ENCODE measurements at regions not wholly inside any gene's neighbourhood (a gene's known extent, or its start where the extent isn't known, plus 50 kb on each side); places are given as distances from the start of the nearest gene placed in this dataset.

- in situ Hi-C loops (cut with MboI; ENCODE audit: low pct_unique_long_range_greater_than_20kb, low sequenced_read_pairs): no loop called here
- no peak for DNase-seq
Observed at GRCh38 chr21:15148437-15148836, 83.6 kb upstream of the NRIP1 start.

GRCh38 chr21:15149600-15150224 is 84.9 kb upstream of the NRIP1 start:
- in situ Hi-C loops (cut with MboI; ENCODE audit: low pct_unique_long_range_greater_than_20kb, low sequenced_read_pairs): no loop called here
- DNase-seq: no peak

GRCh38 chr21:15151385-15152103 is 86.7 kb upstream of the NRIP1 start:
- in situ Hi-C loops (cut with MboI; ENCODE audit: low pct_unique_long_range_greater_than_20kb, low sequenced_read_pairs): no loop called here
- DNase-seq: no peak

- in situ Hi-C loops (cut with MboI; ENCODE audit: low pct_unique_long_range_greater_than_20kb, low sequenced_read_pairs): no loop called here
Observed at GRCh38 chr21:15152591-15152990, 87.8 kb upstream of the NRIP1 start.

GRCh38 chr21:15159382-15160020 is 94.7 kb upstream of the NRIP1 start:
- DNase-seq: no peak
- in situ Hi-C loops (cut with MboI; ENCODE audit: low pct_unique_long_range_greater_than_20kb, low sequenced_read_pairs): no loop called here

More at GRCh38 chr21:15152591-15152990, 87.8 kb upstream of the NRIP1 start:
- peak; percentile 11 for DNase-seq

GRCh38 chr21:15160136-15160535 is 95.3 kb upstream of the NRIP1 start:
- no peak for DNase-seq
- in situ Hi-C loops (cut with MboI; ENCODE audit: low pct_unique_long_range_greater_than_20kb, low sequenced_read_pairs): no loop called here

GRCh38 chr21:15162921-15163320 is 98.1 kb upstream of the NRIP1 start:
- in situ Hi-C loops (cut with MboI; ENCODE audit: low pct_unique_long_range_greater_than_20kb, low sequenced_read_pairs): no loop called here
- no peak for DNase-seq

GRCh38 chr21:15164273-15164672 is 99.5 kb upstream of the NRIP1 start:
- in situ Hi-C loops (cut with MboI; ENCODE audit: low pct_unique_long_range_greater_than_20kb, low sequenced_read_pairs): no loop called here
- DNase-seq: no peak

- in situ Hi-C loops (cut with MboI; ENCODE audit: low pct_unique_long_range_greater_than_20kb, low sequenced_read_pairs): no loop called here
Observed at GRCh38 chr21:15164678-15165303, 100.0 kb upstream of the NRIP1 start.

GRCh38 chr21:15170614-15171013 is 105.8 kb upstream of the NRIP1 start:
- in situ Hi-C loops (cut with MboI; ENCODE audit: low pct_unique_long_range_greater_than_20kb, low sequenced_read_pairs): no loop called here
- DNase-seq: no peak

More at GRCh38 chr21:15164678-15165303, 100.0 kb upstream of the NRIP1 start:
- DNase-seq: no peak

GRCh38 chr21:15171546-15171945 is 106.7 kb upstream of the NRIP1 start:
- in situ Hi-C loops (cut with MboI; ENCODE audit: low pct_unique_long_range_greater_than_20kb, low sequenced_read_pairs): no loop called here
- no peak for DNase-seq

GRCh38 chr21:15172963-15173362 is 108.2 kb upstream of the NRIP1 start:
- DNase-seq: no peak
- in situ Hi-C loops (cut with MboI; ENCODE audit: low pct_unique_long_range_greater_than_20kb, low sequenced_read_pairs): no loop called here

- in situ Hi-C loops (cut with MboI; ENCODE audit: low pct_unique_long_range_greater_than_20kb, low sequenced_read_pairs): no loop called here
- DNase-seq: no peak
Observed at GRCh38 chr21:15174923-15175322, 110.1 kb upstream of the NRIP1 start.

GRCh38 chr21:15182731-15183130 is 117.9 kb upstream of the NRIP1 start:
- no peak for DNase-seq
- in situ Hi-C loops (cut with MboI; ENCODE audit: low pct_unique_long_range_greater_than_20kb, low sequenced_read_pairs): no loop called here

- in situ Hi-C loops (cut with MboI; ENCODE audit: low pct_unique_long_range_greater_than_20kb, low sequenced_read_pairs): no loop called here
- no peak for DNase-seq
Observed at GRCh38 chr21:15183813-15184257, 119.0 kb upstream of the NRIP1 start.

GRCh38 chr21:15190412-15190811 is 125.6 kb upstream of the NRIP1 start:
- in situ Hi-C loops (cut with MboI; ENCODE audit: low pct_unique_long_range_greater_than_20kb, low sequenced_read_pairs): no loop called here
- DNase-seq: no peak

GRCh38 chr21:15190837-15191236 is 126.0 kb upstream of the NRIP1 start:
- in situ Hi-C loops (cut with MboI; ENCODE audit: low pct_unique_long_range_greater_than_20kb, low sequenced_read_pairs): no loop called here

GRCh38 chr21:15191342-15191741 is 126.5 kb upstream of the NRIP1 start:
- no peak for DNase-seq
- in situ Hi-C loops (cut with MboI; ENCODE audit: low pct_unique_long_range_greater_than_20kb, low sequenced_read_pairs): no loop called here

More at GRCh38 chr21:15190837-15191236, 126.0 kb upstream of the NRIP1 start:
- no peak for DNase-seq

GRCh38 chr21:15192243-15192642 is 127.4 kb upstream of the NRIP1 start:
- DNase-seq: no peak
- in situ Hi-C loops (cut with MboI; ENCODE audit: low pct_unique_long_range_greater_than_20kb, low sequenced_read_pairs): no loop called here

- DNase-seq: no peak
- in situ Hi-C loops (cut with MboI; ENCODE audit: low pct_unique_long_range_greater_than_20kb, low sequenced_read_pairs): no loop called here
Observed at GRCh38 chr21:15193937-15194336, 129.1 kb upstream of the NRIP1 start.

All from KBM-7 (cell line).